Neural cell (in vitro differentiated cells): ENCODE measurements at regions not wholly inside any gene's neighbourhood (a gene's known extent, or its start where the extent isn't known, plus 50 kb on each side); places are given as distances from the start of the nearest gene placed in this dataset.
"Not testable (repeated sequence)": the region's sequence is repeated elsewhere in the genome, so short reads cannot be mapped to it uniquely, and the experiment has no call there.

Experiments
- H2AFZ ChIP-seq: fragments of 200-600, 300-800 bp; sonication (generic), shearing (Covaris generic); 2 replicates; pipeline ENCODE4 v1.6.0; 2014; ENCODE audit warnings: low read depth, mild to moderate bottlenecking, antibody characterized with exemption, low read length, moderate library complexity
- H3F3A ChIP-seq: fragments of 200-600 bp; shearing (Covaris generic); 2 replicates; pipeline ENCODE4 v1.6.1; 2016; ENCODE audit warnings: mild to moderate bottlenecking, moderate library complexity, mixed read lengths, antibody characterized with exemption, low read length; ENCODE audit not compliant: insufficient read depth, poor library complexity, severe bottlenecking
- H3K27ac ChIP-seq: fragments of 200-600, 300-800 bp; sonication (generic), shearing (Covaris generic); 2 replicates; pipeline ENCODE4 v1.5.1; 2014; ENCODE audit warnings: mild to moderate bottlenecking, low read length, moderate library complexity
- H3K27me3 ChIP-seq: fragments of 300-800, 200-600 bp; sonication (generic), shearing (Covaris generic); 2 replicates; pipeline ENCODE4 v1.6.0; 2014; ENCODE audit warnings: mild to moderate bottlenecking, low read depth, low read length, moderate library complexity; ENCODE audit not compliant: insufficient read depth
- H3K36me3 ChIP-seq: fragments of 300-800, 200-600 bp; sonication (generic), shearing (Covaris generic); 2 replicates; pipeline ENCODE4 v1.5.1; 2014; ENCODE audit warnings: mild to moderate bottlenecking, antibody characterized with exemption, low read length, moderate library complexity; ENCODE audit not compliant: insufficient read depth
- H3K4me2 ChIP-seq: fragments of 300-800, 200-600 bp; sonication (generic), shearing (Covaris generic); 2 replicates; pipeline ENCODE4 v1.6.0; 2014; ENCODE audit warnings: mild to moderate bottlenecking, low read length
- H3K4me3 ChIP-seq: fragments of 300-800, 200-600 bp; sonication (generic), shearing (Covaris generic); 2 replicates; pipeline ENCODE4 v1.5.1; 2014; ENCODE audit warnings: mild to moderate bottlenecking, low read length, moderate library complexity
- H3K79me2 ChIP-seq: fragments of 200-600 bp; shearing (Covaris generic); replicated peaks from 2 replicates; pipeline ENCODE4 v1.6.0; 2014; ENCODE audit warnings: mild to moderate bottlenecking, low read length, moderate library complexity; ENCODE audit not compliant: insufficient read depth
- H3K9ac ChIP-seq: fragments of 300-800, 200-600 bp; sonication (generic), shearing (Covaris generic); 2 replicates; pipeline ENCODE4 v1.6.1; 2016; ENCODE audit warnings: mild to moderate bottlenecking, low read length, mixed read lengths
- H3K9me2 ChIP-seq: fragments of 200-600 bp; shearing (Covaris generic); 2 replicates; pipeline ENCODE4 v1.6.1; 2016; ENCODE audit warnings: mild to moderate bottlenecking, low read length, mixed read lengths; ENCODE audit not compliant: insufficient read depth
- H3K9me3 ChIP-seq: fragments of 200-600, 300-800 bp; sonication (generic), shearing (Covaris generic); 2 replicates; pipeline ENCODE4 v1.6.1; 2016; ENCODE audit warnings: mild to moderate bottlenecking, mixed run types, low read length, moderate library complexity, mixed read lengths
- H4K20me1 ChIP-seq: fragments of 200-600 bp; shearing (Covaris generic); 2 replicates; pipeline ENCODE4 v1.6.1; 2016; ENCODE audit warnings: mild to moderate bottlenecking, mixed run types; ENCODE audit not compliant: insufficient read depth
- CTCF ChIP-seq: fragments of 450-650 bp; IDR thresholded peaks from 2 replicates; pipeline ENCODE4 v1.5.1; 2014; ENCODE audit warnings: antibody characterized with exemption, mild to moderate bottlenecking, moderate library complexity; ENCODE audit not compliant: poor library complexity, severe bottlenecking
- EP300 ChIP-seq: fragments of 450-650 bp; conservative IDR thresholded peaks from 2 replicates; pipeline ENCODE4 v1.6.1; 2014; ENCODE audit warnings: antibody characterized with exemption, mild to moderate bottlenecking, moderate library complexity; ENCODE audit not compliant: poor library complexity, severe bottlenecking
- EZH2 ChIP-seq: fragments of 200-600, 300-800 bp; shearing (Covaris generic), sonication (generic); IDR thresholded peaks from 2 replicates; pipeline ENCODE4 v1.6.1; 2014; ENCODE audit warnings: antibody characterized with exemption, low read length, borderline replicate concordance, mild to moderate bottlenecking; ENCODE audit not compliant: insufficient read depth, poor library complexity, severe bottlenecking
- MXI1 ChIP-seq: fragments of 450-650 bp; conservative IDR thresholded peaks from 2 replicates; pipeline ENCODE4 v1.6.1; 2014; ENCODE audit warnings: antibody characterized with exemption, mild to moderate bottlenecking; ENCODE audit not compliant: poor library complexity, severe bottlenecking
- POLR2AphosphoS5 ChIP-seq: IDR thresholded peaks from 2 replicates; pipeline ENCODE4 v1.6.1; 2012
- RAD21 ChIP-seq: fragments of 450-650 bp; conservative IDR thresholded peaks from 2 replicates; pipeline ENCODE4 v1.6.1; 2014; ENCODE audit warnings: antibody characterized with exemption, mild to moderate bottlenecking, moderate library complexity
- REST ChIP-seq: IDR thresholded peaks from 2 replicates; pipeline ENCODE4 v1.6.1; 2012; ENCODE audit warnings: borderline replicate concordance
- SMC3 ChIP-seq: fragments of 450-650 bp; conservative IDR thresholded peaks from 2 replicates; pipeline ENCODE4 v1.6.1; 2014; ENCODE audit warnings: antibody characterized with exemption, mild to moderate bottlenecking, moderate library complexity; ENCODE audit not compliant: poor library complexity
- TAF1 ChIP-seq: IDR thresholded peaks from 2 replicates; pipeline ENCODE4 v1.6.1; 2012; ENCODE audit warnings: low read depth

- Histone ChIP-seq H3K9me3 (no peaks in the 10 kb centered on the region), H3K4me2 (no peak overlapping the region), H3F3A (no peaks in the 10 kb centered on the region), H3K9ac (no peak overlapping the region), H3K27ac (no peak overlapping the region), H3K79me2 (no peaks in the 10 kb centered on the region), H3K4me3 (no peak overlapping the region), H4K20me1 (no peaks in the 10 kb centered on the region), H2AFZ (no peak overlapping the region), H3K27me3 (no peaks in the 10 kb centered on the region), H3K9me2 (no peaks in the 10 kb centered on the region), H3K36me3 (no peaks in the 10 kb centered on the region)
- no peak for TF ChIP-seq SMC3
- TF ChIP-seq EZH2: no peak
- TF ChIP-seq REST: no peak
- no peak for TF ChIP-seq MXI1
- no peak for TF ChIP-seq RAD21
- no peak for TF ChIP-seq POLR2AphosphoS5
- no peak for TF ChIP-seq TAF1
- TF ChIP-seq EP300: no peak
- TF ChIP-seq CTCF: no peak
These were observed 194.5 kb downstream of the TBX18 start for GRCh38 chr6:84569882-84570281.

- no peaks in the 10 kb centered on the region for H3K9me2 ChIP-seq
- no peak overlapping the region for H2AFZ ChIP-seq
- H3K36me3 ChIP-seq: no peaks in the 10 kb centered on the region
- no peaks in the 10 kb centered on the region for H3F3A ChIP-seq
- no peaks in the 10 kb centered on the region for H3K79me2 ChIP-seq
- no peaks in the 10 kb centered on the region for H3K27me3 ChIP-seq
- H3K9me3 ChIP-seq: no peaks in the 10 kb centered on the region
- H3K4me3 ChIP-seq: no peak overlapping the region
- H3K9ac ChIP-seq: no peak overlapping the region
- no peaks in the 10 kb centered on the region for H4K20me1 ChIP-seq
- no peak overlapping the region for H3K27ac ChIP-seq
- TF ChIP-seq CTCF (peak; percentile 38), RAD21 (peak; percentile 53), TAF1 (no peak), POLR2AphosphoS5 (no peak), SMC3 (peak; percentile 39)
- no peak overlapping the region for H3K4me2 ChIP-seq
These were observed 195.4 kb downstream of the TBX18 start for GRCh38 chr6:84568971-84569370.

GRCh38 chr6:84565718-84566117 lies 198.7 kb downstream of the TBX18 start:
- not testable (repeated sequence) for H2AFZ ChIP-seq, H3K4me2 ChIP-seq, H3K79me2 ChIP-seq, H3K27ac ChIP-seq, H3K36me3 ChIP-seq, H3K9me3 ChIP-seq, H3K4me3 ChIP-seq, H3K9ac ChIP-seq, H4K20me1 ChIP-seq, H3K27me3 ChIP-seq, H3F3A ChIP-seq, H3K9me2 ChIP-seq
